Breast epithelium (tissue), 4 donors: ENCODE measurements at regions not wholly inside any gene's neighbourhood (a gene's known extent, or its start where the extent isn't known, plus 50 kb on each side); places are given as distances from the start of the nearest gene placed in this dataset.

ENCODE experiments used
- DNase-seq, 2 donors: peaks; one replicate each; pipeline ENCODE4 v3.0.0-alpha.2; 2019; ENCODE audit warnings: low spot score in 2 of 2
- H3K27ac ChIP-seq, 2 donors: fragments of 200-600 bp; sonication (generic) in 1 of 2; one replicate each; pipeline ENCODE4 v1.5.1; 2016 to 2019; ENCODE audit warnings: mild to moderate bottlenecking in 1 of 2
- H3K27me3 ChIP-seq, 2 donors: fragments of 200-600 bp; sonication (generic) in 1 of 2; one replicate each; pipeline versions ENCODE4 v1.5.1 to v1.6.0; 2017 to 2019; ENCODE audit warnings: control low read depth in 1 of 2, mild to moderate bottlenecking in 1 of 2
- H3K36me3 ChIP-seq: fragments of 200-600 bp; one replicate; pipeline ENCODE4 v1.5.1; 2019
- H3K4me1 ChIP-seq, 2 donors: fragments of 200-600 bp; sonication (generic); one replicate each; pipeline ENCODE4 v1.5.1; 2016 to 2019; ENCODE audit warnings: control low read depth in 1 of 2
- H3K4me3 ChIP-seq, 3 donors: fragments of 200-600 bp; sonication (generic); 1 replicate in 2 of 3; 2 replicates in 1 of 3; pipeline ENCODE4 v1.5.1; 2016 to 2019; ENCODE audit warnings: mild to moderate bottlenecking in 3 of 3, moderate library complexity in 2 of 3
- H3K9me3 ChIP-seq, 2 donors: fragments of 200-600 bp; sonication (generic) in 1 of 2; one replicate each; pipeline ENCODE4 v1.5.1; 2016 to 2019; ENCODE audit warnings: control low read depth in 1 of 2
- POLR2A ChIP-seq: fragments of 450-650 bp; IDR thresholded peaks from one replicate; pipeline ENCODE4 v1.6.1; 2016; ENCODE audit warnings: antibody characterized with exemption, mild to moderate bottlenecking, moderate library complexity
- POLR2AphosphoS5 ChIP-seq, 3 donors: sonication (generic); formaldehyde crosslinking; IDR thresholded peaks; one replicate each; pipeline ENCODE4 v1.6.1; 2017; ENCODE audit warnings: antibody characterized with exemption in 3 of 3
- intact Hi-C: fragments of 100-400 bp; cut with DNase I; formaldehyde crosslinking; loops from one replicate; pipeline ENCODE4 v1.15.1; 2023; ENCODE audit warnings: low total_unique reads
- TF ChIP-seq, protein P1 (sequence below), 3 donors: fragments of 450-650 bp; IDR thresholded peaks; one replicate each; pipeline ENCODE4 v1.5.1; 2016 to 2017; ENCODE audit warnings: antibody characterized with exemption in 3 of 3, mild to moderate bottlenecking in 3 of 3, moderate library complexity in 3 of 3

DNA sequence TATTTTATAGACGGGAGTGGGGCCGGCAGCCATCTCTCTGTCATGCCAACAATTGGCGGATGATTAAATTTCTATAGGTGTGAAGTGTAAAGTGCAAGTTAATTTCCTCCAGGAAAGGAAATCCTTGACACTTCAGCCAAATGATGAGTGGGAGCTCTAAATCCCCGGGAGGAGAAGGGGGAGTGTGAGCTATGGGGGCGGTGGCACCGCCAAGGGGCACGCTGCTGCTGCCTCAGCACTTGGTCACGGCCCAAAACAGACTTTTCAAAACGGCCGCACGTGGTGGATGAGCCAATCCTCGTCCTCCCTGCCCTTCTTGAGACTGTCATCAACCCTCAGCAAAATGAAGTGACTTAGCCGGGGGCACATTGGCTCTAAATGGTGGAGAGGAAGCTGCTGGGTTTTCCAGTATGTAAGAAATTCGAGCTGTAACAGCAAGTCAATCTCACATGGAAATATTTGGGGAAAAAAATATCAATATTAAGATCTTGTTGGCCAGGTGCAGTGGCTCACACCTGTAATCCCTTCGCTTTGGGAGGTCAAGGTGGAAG lies 200.8 kb downstream of the TFCP2L1 start:
- no peaks in the 10 kb centered on the region for H3K36me3 ChIP-seq
- H3K4me1 ChIP-seq: no peaks in the 10 kb centered on the region
- DNase-seq: no peak
- no peaks in the 10 kb centered on the region for H3K27me3 ChIP-seq
- H3K9me3 ChIP-seq: no peaks in the 10 kb centered on the region
- intact Hi-C loops: no loop called here
- no peak overlapping the region for H3K4me3 ChIP-seq
- TF ChIP-seq POLR2A: no peak
- TF ChIP-seq, protein P1, sequence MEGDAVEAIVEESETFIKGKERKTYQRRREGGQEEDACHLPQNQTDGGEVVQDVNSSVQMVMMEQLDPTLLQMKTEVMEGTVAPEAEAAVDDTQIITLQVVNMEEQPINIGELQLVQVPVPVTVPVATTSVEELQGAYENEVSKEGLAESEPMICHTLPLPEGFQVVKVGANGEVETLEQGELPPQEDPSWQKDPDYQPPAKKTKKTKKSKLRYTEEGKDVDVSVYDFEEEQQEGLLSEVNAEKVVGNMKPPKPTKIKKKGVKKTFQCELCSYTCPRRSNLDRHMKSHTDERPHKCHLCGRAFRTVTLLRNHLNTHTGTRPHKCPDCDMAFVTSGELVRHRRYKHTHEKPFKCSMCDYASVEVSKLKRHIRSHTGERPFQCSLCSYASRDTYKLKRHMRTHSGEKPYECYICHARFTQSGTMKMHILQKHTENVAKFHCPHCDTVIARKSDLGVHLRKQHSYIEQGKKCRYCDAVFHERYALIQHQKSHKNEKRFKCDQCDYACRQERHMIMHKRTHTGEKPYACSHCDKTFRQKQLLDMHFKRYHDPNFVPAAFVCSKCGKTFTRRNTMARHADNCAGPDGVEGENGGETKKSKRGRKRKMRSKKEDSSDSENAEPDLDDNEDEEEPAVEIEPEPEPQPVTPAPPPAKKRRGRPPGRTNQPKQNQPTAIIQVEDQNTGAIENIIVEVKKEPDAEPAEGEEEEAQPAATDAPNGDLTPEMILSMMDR (IDR thresholded peaks at IDR 0.05): no peak
- no peak for TF ChIP-seq POLR2AphosphoS5 (IDR thresholded peaks at IDR 0.05)
- no peak overlapping the region for H3K27ac ChIP-seq

DNA sequence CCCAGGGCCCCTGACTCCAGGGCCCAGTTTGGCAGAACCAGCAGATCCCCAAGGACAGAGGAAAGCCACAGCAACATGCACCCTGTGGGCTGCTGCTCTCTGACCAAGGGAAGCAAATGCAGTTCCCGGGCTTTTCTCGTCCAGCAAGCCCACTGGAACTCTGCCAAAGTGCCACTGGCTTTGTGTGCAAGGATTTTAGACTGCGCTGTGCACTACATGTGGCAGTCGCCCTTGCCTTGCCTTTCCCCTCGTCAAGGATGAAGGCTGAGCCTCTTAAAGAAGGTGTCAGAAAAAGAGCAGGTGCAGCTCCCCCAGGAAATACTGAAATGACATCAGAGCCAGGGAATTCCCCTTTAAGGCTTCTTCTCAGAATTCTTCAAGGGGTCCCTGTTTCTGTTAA lies 199.2 kb downstream of the TFCP2L1 start:
- no peaks in the 10 kb centered on the region for H3K27me3 ChIP-seq
- peak in 1 of 2 donors; percentile 67 for DNase-seq
- no peaks in the 10 kb centered on the region for H3K36me3 ChIP-seq
- H3K4me3 ChIP-seq: no peak overlapping the region
- TF ChIP-seq, protein P1 (IDR thresholded peaks at IDR 0.05): no peak
- TF ChIP-seq POLR2A: no peak
- no peak for TF ChIP-seq POLR2AphosphoS5 (IDR thresholded peaks at IDR 0.05)
- H3K9me3 ChIP-seq: no peaks in the 10 kb centered on the region
- no peak overlapping the region for H3K27ac ChIP-seq
- intact Hi-C loops: loop anchor here (1.0 kb wide), 1 partner anchor 20 kb away; no protein-coding TSS in a partner anchor
- H3K4me1 ChIP-seq: no peaks in the 10 kb centered on the region

DNA sequence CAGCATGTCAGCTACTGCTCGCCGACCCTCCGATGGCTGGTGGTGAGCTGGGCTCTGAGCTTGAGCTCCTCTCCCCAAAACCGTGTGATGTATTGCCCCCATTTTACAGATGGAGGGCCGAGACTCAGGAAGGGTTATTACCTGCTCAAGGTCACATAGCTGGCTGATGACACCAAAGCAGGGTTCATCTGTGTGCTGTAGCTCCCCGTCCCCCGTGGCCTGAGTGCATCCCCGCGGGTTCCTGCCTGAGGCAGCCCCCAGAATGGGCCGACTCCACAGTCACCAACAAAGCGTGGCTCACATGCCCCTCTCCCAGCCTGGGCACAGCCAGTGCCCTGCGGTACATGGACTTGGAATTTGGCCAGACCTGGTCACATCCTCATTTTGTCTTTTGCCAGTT lies 198.6 kb downstream of the TFCP2L1 start:
- Histone ChIP-seq H3K4me1 (no peaks in the 10 kb centered on the region), H3K27ac (no peak overlapping the region), H3K27me3 (no peaks in the 10 kb centered on the region), H3K36me3 (no peaks in the 10 kb centered on the region), H3K4me3 (no peak overlapping the region), H3K9me3 (no peaks in the 10 kb centered on the region)
- intact Hi-C loops: loop anchor here (1.0 kb wide), 1 partner anchor 21 kb away; no protein-coding TSS in a partner anchor
- DNase-seq: no peak
- TF ChIP-seq POLR2A (no peak), POLR2AphosphoS5 (IDR thresholded peaks at IDR 0.05) (no peak)
- TF ChIP-seq, protein P1 (IDR thresholded peaks at IDR 0.05): no peak

DNA sequence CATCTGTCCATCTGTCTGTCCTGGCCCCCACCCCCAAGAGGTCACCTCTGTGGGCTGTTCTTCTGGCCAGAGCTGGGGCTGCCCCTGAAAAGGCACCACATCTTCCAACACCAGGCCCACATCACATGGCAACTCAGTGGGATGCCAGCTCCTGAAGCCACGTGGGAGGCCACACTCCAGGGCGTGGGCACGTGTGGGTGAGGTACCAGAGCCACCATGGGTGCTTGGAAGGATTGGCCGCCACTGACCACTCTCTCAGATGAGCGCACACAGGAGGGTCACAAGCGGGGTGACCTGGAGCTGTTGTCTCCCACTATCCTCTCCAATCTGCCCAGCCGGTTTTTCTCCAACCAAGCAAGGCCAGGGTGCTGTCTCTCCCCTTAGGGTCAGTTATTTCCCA lies 197.9 kb downstream of the TFCP2L1 start:
- Histone ChIP-seq H3K36me3 (no peaks in the 10 kb centered on the region), H3K27ac (no peak overlapping the region), H3K9me3 (no peaks in the 10 kb centered on the region), H3K4me3 (no peak overlapping the region), H3K27me3 (no peaks in the 10 kb centered on the region), H3K4me1 (no peaks in the 10 kb centered on the region)
- TF ChIP-seq POLR2AphosphoS5 (IDR thresholded peaks at IDR 0.05) (no peak), POLR2A (no peak)
- TF ChIP-seq, protein P1 (IDR thresholded peaks at IDR 0.05): no peak
- intact Hi-C loops: no loop called here
- no peak for DNase-seq

DNA sequence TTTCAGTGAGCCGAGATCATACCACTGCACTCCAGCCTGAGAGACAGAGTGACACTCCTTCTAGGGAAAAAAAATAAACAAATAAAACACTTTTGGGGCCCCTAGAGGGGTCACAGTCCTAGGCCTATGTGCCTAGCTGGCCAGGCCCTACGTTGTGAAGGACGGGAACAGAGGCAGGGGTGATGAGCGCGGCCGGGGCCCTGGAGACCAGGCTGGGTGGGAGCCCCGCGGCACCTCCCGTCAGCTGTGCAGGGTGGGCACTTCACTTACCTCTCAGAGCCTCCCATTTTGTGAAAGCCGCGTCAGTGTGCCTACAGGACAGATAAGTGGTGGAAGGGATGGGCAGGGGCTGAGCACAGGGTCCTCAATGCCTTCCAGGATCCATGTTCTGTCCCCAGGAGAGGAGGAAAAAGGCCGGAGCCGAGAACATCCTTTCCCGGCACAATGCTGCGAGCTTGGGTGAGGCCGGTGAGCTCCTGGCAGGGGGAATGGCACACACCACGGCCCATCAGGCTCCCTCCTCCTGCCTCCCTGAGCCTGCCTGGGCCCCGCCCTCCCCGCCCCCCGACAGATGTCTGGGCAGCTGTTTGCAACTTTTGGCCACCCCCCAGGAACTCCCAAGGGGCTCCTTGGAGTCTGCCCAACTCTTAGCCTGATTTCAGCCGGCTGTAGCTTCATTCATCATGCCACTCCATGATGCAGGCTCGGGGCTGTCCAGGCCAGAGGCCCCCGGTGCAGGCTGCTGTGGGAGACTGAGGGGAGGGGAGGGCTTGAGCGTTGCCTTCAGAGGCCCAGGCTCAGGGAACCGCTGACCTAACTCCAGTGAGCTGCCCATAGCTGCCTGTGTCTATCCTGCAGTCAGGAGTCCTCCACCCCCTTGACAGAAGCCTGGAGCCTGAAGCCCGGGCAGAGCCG lies 196.5 kb downstream of the TFCP2L1 start:
- Histone ChIP-seq H3K4me3 (no peak overlapping the region), H3K9me3 (no peaks in the 10 kb centered on the region), H3K27ac (no peak overlapping the region), H3K4me1 (no peaks in the 10 kb centered on the region), H3K27me3 (no peaks in the 10 kb centered on the region), H3K36me3 (no peaks in the 10 kb centered on the region)
- intact Hi-C loops: no loop called here
- TF ChIP-seq, protein P1 (IDR thresholded peaks at IDR 0.05): no peak
- TF ChIP-seq POLR2A (no peak), POLR2AphosphoS5 (IDR thresholded peaks at IDR 0.05) (no peak)
- DNase-seq: no peak
